ENCODE measurements at regions not wholly inside any gene's neighbourhood (a gene's known extent, or its start where the extent isn't known, plus 50 kb on each side); places are given as distances from the start of the nearest gene placed in this dataset.

GRCh38 chr3:109943181-109943580 lies 605.8 kb upstream of the DPPA4 start (continued):
- TF ChIP-seq, protein P1, sequence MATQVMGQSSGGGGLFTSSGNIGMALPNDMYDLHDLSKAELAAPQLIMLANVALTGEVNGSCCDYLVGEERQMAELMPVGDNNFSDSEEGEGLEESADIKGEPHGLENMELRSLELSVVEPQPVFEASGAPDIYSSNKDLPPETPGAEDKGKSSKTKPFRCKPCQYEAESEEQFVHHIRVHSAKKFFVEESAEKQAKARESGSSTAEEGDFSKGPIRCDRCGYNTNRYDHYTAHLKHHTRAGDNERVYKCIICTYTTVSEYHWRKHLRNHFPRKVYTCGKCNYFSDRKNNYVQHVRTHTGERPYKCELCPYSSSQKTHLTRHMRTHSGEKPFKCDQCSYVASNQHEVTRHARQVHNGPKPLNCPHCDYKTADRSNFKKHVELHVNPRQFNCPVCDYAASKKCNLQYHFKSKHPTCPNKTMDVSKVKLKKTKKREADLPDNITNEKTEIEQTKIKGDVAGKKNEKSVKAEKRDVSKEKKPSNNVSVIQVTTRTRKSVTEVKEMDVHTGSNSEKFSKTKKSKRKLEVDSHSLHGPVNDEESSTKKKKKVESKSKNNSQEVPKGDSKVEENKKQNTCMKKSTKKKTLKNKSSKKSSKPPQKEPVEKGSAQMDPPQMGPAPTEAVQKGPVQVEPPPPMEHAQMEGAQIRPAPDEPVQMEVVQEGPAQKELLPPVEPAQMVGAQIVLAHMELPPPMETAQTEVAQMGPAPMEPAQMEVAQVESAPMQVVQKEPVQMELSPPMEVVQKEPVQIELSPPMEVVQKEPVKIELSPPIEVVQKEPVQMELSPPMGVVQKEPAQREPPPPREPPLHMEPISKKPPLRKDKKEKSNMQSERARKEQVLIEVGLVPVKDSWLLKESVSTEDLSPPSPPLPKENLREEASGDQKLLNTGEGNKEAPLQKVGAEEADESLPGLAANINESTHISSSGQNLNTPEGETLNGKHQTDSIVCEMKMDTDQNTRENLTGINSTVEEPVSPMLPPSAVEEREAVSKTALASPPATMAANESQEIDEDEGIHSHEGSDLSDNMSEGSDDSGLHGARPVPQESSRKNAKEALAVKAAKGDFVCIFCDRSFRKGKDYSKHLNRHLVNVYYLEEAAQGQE (IDR thresholded peaks at IDR 0.05; ENCODE audit: low read depth, low read length) = no peak
- no peak for TF ChIP-seq MEF2B (IDR thresholded peaks at IDR 0.05; ENCODE audit: partially characterized antibody, poor library complexity, severe bottlenecking)
- TF ChIP-seq PAX8 (IDR thresholded peaks at IDR 0.05) = no peak
- TF ChIP-seq ZBED1 (IDR thresholded peaks at IDR 0.05; ENCODE audit: borderline replicate concordance) = no peak
- TF ChIP-seq ZNF274 (IDR thresholded peaks at IDR 0.05; ENCODE audit: insufficient read depth, insufficient read length) = no peak
- no peak for TF ChIP-seq KLF5 (IDR thresholded peaks at IDR 0.05; ENCODE audit: partially characterized antibody)
- no peak for TF ChIP-seq NR2C1 (IDR thresholded peaks at IDR 0.05)
- TF ChIP-seq RCOR1 (conservative IDR thresholded peaks at IDR 0.05; ENCODE audit: low read depth, low read length) = no peak
- TF ChIP-seq POLR2AphosphoS2 (IDR thresholded peaks at IDR 0.05; ENCODE audit: low read depth, low read length) = no peak
- no peak for TF ChIP-seq CUX1 (IDR thresholded peaks at IDR 0.05; ENCODE audit: insufficient replicate concordance, low read depth, low read length)
- no peak for TF ChIP-seq NBN (IDR thresholded peaks at IDR 0.05)
- no peak for TF ChIP-seq MYB (IDR thresholded peaks at IDR 0.05; ENCODE audit: borderline replicate concordance, low read depth, low read length)

Data from GM12878 (cell line).